ENCODE measurements at regions not wholly inside any gene's neighbourhood (a gene's known extent, or its start where the extent isn't known, plus 50 kb on each side); places are given as distances from the start of the nearest gene placed in this dataset.

DNA sequence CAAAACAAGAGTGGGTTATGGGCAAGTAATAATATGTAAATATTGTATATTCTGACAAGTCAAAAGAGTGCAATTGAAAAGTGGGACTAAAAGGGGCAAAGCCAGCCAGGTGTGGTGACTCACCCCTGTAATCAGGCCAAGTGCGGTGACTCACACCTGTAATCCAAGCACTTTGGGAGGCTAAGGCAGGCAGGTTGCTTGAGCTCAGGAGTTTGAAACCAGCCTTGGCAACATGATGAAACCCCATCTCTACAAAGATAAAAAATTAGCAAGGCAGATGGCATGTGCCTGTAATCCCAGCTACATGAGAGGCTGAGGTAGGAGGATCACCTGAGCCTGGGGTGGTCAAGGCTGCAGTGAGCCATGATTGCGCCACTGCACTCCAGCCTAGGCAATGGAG lies 304.0 kb downstream of the HHIPL2 start:
- DNase-seq (ENCODE audit: low read depth in 2 of 2, low spot score in 1 of 2) = no peak

DNA sequence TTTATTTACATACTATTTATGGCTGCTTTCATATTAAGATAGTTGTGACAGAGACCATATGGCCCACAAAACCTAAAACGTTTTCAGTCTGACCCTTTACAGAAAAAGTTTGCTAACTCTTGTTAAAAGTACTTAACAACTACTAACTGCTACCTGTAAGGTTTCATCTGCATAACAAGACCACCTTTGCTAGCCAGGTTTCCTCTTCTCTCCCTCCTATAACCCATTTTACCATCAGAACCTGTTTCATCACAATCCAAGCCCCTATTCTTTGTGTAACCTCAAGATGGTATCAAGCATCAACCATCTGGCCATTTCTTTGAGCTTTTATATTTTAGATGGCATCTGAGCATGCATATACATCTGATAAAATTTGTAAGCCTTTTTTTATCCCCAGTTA lies 305.4 kb downstream of the HHIPL2 start:
- DNase-seq (ENCODE audit: low read depth in 2 of 2, low spot score in 1 of 2) = no peak

DNA sequence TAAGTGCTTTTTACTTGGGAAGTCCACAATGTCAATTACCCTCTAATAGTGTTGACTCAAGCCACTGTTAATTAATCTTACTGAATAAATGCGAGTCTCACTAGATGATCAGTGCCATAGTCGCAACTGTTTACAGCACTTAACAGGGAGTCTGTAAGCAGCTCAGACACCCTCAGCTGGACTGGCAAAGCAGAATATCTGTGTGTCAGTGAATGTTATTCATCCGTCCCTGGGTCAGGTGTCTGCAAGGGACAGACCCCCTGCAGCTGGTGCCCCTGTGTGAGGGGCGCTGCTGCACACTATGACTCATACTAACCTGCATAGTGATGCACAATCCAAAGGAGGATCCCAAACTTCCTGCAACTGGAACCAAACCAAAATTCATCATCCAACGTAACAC lies 306.5 kb downstream of the HHIPL2 start:
- no peak for DNase-seq (ENCODE audit: low read depth in 2 of 2, low spot score in 1 of 2)

DNA sequence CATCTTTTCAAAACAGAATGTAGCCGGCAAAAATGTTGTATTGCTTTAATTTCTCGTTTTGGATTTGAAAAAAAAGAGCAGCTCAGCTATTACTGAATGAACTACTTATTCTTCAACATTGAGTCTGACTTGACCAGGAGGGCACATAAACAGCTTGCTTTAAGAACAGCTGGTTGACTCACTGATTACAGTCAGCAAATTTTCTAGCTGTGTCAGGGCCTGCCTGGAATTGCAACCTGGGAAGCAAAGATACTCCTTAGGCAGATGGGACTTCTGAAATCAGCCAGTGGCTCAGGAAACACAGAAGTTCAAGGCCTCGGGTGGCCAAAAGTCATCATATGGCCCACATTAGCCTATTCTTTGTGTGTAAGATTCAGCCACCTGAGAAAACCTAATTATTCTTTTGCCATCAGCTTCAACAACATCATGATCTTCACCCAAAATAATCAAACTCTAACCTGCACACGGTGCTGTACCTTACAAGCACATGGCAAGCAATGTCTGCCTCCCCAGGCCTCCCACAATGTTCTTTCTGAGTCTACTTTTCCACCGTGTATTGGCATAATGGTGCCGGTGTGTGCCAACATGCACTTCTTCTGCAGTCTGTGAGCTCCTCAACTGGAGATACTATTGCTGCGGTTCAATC lies 307.2 kb downstream of the HHIPL2 start:
- no peak for DNase-seq (ENCODE audit: low read depth in 2 of 2, low spot score in 1 of 2)

DNA sequence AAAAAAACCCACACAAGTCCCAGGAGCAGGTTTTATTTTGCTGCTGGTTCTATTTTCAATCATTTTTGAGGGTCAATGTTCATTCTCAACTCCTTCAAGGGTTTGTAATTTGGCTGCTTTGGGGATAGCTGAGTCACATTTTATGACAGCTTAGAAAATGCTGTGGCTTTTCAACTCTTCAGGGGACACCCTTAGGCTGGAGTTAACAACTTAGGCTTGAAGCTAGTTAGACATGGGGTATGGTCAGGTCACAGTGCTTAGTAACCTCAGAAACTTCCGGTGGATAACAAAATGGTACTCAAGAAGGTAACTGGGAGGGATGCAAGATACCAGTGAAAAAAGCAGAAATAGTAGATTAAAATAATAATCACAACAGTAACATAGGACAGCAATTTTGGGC lies 308.8 kb downstream of the HHIPL2 start:
- no peak for DNase-seq (ENCODE audit: low read depth in 2 of 2, low spot score in 1 of 2)

DNA sequence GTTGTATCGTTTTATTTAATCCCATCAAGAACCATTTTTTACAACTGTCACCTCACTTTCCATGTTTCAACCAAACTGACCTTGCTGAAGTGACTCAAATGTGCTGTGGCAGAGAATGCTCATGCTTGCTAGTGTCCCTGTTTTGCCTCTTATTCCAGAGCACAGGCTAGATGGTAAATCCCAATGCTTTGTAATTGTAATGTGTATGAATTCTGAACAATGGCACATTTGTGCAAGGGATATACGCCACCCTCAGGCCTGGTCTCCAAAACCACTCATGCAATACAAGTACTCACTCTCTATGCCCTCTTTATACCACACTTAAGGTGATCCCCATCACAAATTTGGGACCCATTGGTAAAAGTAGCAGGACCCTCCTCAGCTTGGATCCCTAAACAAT lies 313.6 kb downstream of the HHIPL2 start:
- no peak for DNase-seq (ENCODE audit: low read depth in 2 of 2, low spot score in 1 of 2)

DNA sequence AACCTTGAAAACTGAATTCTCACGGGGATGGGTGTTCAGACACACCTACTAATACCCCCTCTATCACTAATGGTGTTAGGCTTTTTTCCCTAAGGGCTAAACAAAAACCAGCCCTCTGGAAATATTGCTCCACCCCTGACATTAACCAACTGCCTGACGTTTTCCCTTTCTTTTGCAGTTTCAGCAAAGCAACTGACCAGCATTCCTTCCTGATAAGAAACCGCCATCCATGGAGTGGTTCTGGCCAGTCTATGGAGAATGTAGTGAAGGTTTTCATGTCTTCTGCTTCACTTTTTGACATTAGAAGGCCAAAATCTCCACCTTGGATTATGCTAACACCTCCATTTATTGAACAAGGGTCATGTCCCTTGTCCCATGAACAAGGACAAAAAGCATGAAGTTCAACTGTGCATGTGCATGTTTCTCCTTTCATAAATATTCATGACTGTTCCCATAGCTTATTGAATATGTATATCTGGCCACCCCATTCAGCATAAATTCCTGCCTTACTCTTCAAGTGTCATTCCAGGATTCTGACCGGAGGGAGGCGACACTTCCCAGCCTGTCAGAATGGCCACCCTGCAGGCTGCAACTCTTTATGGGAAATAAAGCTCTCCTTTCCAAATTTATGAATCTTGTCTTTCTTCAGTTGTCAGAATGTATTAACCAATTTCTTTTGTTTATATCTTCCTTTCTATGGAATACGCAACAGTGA lies 314.3 kb downstream of the HHIPL2 start:
- DNase-seq (ENCODE audit: low read depth in 2 of 2, low spot score in 1 of 2) = no peak

DNA sequence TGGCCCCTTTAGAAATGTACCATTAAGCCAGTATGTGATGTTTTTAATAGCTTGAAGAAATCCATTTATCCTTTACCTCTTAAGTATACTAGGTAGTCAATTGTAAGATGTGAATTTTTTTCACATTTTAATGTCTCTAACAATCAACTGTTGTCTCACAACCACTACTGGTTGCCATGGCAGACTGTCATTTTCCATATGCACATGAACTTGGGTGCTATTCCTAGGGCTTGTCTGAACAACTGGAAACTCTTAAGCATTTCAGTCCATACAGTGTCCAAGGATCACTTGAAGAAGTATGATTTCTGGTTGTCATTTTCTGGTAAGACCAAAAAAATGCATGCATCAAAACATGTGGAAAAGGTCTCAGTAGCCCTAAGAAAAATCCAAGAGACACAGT lies 315.1 kb downstream of the HHIPL2 start:
- DNase-seq (ENCODE audit: low read depth in 2 of 2, low spot score in 1 of 2) = no peak

DNA sequence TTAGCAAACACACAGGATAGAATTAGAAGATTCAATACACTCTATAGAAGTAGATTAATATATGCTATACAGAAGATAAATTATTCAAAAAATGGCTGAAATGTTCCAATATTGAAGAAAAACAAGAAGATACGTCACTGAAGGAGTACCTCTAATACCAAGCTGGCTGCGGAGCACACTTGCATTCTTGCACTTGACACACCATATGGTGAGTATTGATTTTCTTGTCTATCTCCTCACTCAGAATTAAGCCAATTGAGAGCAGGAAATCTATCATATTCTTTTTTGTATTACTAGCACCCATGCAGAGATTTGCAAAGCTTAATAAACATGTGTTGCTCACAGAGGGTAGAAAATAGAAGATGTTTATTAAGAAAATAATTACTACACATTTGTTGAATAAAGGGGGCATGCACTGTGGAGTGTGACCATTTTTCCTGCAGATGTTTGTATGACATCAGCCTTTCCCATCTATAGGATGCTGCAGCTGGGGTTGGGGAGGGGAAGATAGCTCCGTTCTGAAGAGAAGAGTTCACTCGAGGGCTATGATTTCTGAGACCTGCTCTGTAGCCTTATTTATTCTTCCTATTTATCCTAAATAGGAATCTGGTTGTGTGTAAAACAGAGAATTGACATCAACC lies 318.1 kb downstream of the HHIPL2 start:
- DNase-seq (ENCODE audit: low read depth in 2 of 2, low spot score in 1 of 2) = no peak

DNA sequence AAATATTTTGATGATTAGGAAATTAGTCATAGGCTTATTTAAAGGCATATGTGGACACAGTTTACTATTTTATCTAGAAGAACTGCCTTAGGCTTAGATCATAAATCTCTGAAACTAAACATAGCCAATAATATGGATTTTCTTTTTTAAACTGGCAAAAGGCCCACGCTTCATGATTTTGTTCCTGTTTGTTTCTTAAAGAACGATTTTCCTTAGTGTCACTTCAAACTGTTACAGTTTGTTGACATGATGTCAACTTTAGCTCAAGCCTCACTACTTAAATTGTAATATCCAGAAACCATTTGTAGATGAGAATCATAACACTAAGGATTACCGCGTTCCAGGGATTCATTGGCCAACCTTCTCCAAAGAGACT lies 322.6 kb downstream of the HHIPL2 start:
- DNase-seq (ENCODE audit: low read depth in 2 of 2, low spot score in 1 of 2) = no peak

DNA sequence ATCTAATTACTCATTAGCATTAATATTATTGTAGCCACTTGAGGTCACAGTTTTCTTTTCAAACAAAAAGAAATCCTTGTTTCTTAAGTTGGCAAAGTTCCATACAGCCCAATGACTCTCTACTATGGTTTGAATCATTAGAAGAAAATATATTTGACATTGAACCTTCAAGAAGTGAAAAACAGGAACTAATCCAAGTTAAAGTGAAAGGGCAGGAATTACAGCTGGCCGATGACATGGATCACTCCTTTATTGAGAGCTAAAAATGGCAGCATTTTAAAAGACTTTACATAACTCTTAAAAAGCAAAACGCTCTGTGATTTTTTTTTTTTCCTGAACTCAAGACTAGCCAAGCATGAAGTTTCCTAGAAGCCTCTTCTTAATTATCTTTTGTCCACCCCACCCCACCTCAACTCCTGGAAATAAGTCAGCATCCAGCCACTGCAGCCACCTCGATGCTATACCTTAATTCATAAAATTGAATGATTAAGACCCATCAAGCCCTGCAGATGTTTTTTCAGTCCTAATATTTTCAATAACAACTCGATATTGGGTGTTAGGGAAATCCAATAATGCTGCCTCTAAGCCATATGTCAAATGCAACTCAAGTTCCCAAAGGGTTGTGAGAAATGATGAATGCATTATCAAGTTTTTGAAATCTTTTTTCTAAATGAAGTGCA lies 323.1 kb downstream of the HHIPL2 start:
- DNase-seq (ENCODE audit: low read depth in 2 of 2, low spot score in 1 of 2) = no peak

DNA sequence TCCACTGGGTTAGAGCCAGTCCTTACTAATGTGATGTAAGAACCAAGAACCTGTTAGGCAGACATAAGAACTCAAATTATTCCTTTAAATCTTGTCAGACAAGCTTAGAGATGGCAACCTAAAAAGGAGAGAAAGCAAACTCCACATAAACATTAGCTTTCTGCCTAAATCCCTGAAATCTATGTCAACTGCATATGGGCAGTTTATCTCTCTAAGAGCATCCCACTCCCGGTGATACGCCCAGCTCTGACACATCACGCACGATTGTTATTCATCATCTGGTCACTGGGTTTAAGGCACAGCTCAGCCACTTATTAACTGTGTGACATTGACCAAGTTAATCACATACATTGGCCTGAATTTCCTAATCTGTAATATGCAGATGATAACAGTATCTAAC lies 323.7 kb downstream of the HHIPL2 start:
- DNase-seq (ENCODE audit: low read depth in 2 of 2, low spot score in 1 of 2) = no peak

DNA sequence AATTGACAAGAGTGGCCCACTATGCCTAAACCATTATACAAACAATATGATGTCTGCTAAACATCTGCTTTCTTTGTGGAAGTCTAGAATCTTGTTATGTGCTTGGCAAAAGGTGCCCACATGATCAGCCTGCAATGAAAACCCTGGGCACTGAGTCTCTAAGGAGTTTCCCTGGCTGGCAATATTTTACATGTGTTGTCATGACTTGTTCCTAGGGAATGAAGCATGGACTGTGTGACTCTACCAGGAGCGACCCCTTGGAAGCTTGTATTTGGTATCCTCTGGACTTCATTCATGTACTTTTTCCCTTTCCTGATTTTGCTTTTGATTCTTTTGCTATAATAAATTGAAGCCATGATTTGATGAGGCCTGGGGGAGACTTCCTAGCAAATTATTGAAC lies 324.9 kb downstream of the HHIPL2 start:
- DNase-seq (ENCODE audit: low read depth in 2 of 2, low spot score in 1 of 2) = no peak

DNA sequence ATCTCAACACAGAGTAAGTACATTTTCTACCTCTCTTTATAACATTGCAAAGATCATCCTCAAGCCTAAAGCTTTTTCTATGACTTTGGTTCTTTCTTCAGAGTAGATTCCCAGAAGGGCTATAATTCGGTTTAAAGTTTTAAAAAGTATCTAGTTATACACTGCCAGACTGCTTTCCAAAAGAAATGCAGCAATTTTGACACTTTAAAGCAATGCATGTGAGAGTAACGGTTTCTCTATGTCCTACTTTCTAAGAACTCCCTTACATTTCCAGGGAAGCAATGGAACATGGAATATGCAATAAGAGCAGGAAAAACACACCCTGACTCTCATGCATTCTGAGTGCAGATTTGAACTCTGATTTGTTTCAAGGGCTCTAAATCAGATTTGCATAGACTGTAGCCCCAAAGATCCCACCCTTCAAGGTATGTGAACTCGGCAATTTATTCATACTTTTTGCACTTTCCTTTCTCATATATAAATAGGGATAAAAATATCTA lies 331.6 kb downstream of the HHIPL2 start:
- DNase-seq (ENCODE audit: low read depth in 2 of 2, low spot score in 1 of 2) = no peak

DNA sequence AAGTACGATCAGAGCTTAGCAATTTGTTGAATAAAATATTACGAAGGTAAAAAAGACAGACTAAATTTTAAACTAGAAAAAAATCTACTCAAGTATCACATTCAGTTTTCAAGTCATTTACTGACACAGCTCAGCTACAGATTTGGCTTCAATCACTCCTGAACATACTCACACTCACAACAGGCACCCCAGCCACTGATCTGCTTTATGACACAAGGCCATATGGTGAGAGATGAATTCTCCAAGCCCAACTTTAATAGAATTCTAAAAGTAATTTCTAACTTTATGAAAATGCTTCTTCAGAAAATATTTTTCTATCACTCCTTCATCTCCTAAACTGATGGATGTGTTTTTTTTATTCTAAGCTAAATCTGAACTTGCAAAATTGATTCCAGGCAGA lies 337.1 kb downstream of the HHIPL2 start:
- no peak for DNase-seq (ENCODE audit: low read depth in 2 of 2, low spot score in 1 of 2)

DNA sequence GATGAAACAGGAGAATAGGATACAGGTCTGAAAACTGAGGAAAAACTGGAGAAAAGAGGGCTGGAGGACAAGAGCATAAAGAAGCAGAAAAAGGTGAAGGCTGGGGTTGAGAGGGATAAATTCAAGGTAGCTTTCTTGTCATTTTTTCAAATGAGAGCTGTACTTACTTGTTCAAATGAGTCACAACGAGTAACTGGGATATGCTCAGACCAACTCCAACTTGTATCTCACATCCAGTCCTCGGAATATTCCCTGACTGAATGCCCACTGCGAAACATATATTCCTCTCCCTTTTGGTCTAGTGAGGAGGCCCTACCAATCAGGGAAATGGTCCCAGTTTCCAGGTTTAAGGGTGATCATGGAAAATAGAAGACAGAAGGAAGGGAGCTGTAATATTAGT lies 343.4 kb downstream of the HHIPL2 start:
- DNase-seq (ENCODE audit: low read depth in 2 of 2, low spot score in 1 of 2) = no peak

DNA sequence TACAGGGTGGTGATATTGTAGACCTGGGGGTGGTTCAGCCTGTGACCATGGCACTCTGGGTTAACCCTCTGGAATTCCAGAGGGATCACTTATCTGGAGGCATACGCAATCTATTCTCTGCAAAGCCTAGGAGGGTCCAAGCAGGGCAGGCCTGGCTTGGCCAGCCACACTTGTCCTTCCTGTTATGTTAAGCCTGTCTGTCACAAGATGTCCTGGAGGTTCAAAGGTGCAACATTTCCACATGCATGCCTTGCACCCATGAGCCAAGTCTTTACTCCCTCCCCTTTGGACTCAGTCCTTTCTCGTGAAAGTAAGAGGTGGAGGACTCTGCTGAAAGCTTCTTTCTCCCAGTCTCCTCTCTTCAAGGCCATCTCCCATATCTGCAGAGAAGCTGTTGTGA lies 345.1 kb downstream of the HHIPL2 start:
- DNase-seq (ENCODE audit: low read depth in 2 of 2, low spot score in 1 of 2) = no peak

DNA sequence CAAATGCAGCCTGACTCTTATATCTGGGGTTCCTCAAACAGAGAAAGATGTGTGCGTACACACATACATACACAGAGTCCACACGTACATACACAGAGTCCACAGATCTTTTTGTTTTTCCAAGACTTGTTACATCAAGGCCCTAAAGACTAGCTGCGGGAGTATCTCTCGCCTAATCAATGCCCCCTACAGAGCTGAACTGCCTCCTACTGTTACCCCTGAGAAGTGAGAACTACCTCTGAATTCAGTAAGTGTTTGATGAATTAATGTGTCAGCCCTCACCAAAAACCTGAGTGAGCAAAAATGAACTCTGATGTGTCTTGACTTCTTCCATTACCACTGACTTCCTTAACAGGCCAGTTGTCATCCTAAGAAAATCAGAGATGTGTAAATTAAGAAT lies 351.2 kb downstream of the HHIPL2 start:
- no peak for DNase-seq (ENCODE audit: low read depth in 2 of 2, low spot score in 1 of 2)

DNA sequence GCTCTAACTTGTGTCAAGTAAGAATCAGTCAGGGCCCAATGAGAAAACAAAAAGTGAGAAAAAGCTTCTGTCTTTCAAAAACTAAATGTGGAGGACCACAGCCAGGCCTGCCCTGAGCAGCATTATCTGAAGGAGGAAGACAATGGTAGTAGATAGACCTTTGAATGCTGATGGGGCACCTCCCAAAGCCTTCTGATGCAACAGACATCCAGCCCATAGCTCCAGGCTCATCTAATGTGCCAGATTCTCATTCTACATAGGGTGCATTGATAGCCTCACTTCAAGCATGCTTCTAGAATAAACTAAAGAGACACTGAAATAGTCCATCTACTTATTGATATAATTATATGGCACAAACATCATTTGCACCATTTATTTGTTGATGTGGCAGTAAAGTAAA lies 351.6 kb downstream of the HHIPL2 start:
- no peak for DNase-seq (ENCODE audit: low read depth in 2 of 2, low spot score in 1 of 2)

DNA sequence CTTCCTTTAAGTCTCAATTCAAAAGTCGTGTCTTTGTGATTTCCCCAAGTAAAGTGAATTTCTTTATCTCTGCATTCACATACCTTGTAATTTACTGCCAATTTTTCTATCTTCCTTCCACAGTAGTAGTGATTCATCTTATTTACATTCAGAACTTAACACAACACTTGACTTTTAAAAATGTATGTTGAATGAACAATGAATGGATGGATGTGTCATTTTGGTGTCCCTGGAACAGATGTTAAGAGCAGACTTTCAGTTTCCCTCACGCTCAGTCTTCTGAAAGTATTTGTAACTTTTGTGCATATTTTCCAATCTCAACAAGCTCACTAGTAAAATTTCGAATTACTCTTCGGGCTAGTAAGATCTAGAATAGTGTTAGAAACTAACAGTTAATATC lies 352.0 kb downstream of the HHIPL2 start:
- no peak for DNase-seq (ENCODE audit: low read depth in 2 of 2, low spot score in 1 of 2)

DNA sequence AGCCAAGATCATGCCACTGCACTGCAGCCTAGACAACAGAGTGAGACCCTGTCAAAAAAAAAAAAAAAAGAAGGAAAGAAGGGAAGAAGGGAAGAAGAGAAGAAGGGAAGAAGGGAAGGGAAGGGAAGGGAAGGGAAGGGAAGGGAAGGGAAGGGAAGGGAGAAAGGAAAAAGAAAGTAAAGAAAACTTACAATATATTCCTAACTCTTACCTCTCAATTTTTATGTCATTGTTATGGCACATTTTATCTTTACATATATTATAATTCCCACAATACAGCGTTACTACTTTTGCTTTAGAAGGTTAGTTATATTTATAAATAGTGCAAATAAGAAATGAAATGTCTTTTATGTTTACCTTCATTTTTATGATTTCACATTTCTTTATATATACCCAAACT lies 358.7 kb downstream of the HHIPL2 start:
- no peak for DNase-seq (ENCODE audit: low read depth in 2 of 2, low spot score in 1 of 2)
